ENCODE measurements at regions not wholly inside any gene's neighbourhood (a gene's known extent, or its start where the extent isn't known, plus 50 kb on each side); places are given as distances from the start of the nearest gene placed in this dataset.

DNA sequence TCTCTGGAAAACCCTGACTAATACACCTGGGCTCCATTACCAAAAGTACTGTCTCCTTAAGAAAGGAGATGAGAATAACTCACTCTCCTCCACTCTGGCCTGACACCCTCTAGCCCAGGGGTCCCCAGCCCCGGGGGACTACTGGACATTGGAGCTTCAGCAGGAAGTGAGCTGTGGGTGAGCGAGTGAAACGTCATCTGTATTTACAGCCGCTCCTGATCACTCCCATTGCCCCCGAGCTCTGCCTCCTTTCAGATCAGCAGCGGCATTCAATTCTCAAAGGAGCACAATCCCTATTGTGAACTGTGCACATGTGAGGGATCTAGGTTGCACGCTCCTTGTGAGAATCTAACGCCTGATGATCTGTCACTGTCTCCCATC lies 126.3 kb upstream of the TNRC6C start (continued):
- no peak for TF ChIP-seq CTCF (CRISPR knock-in tag; IDR thresholded peaks at IDR 0.05)

- H3K36me3 ChIP-seq (replicated peaks in 1 of 2; ENCODE audit: control insufficient read depth in 1 of 2, insufficient read depth in 2 of 2, low read length in 2 of 2), result no peaks in the 10 kb centered on the region
- H3K4me3 ChIP-seq (replicated peaks in 1 of 3; ENCODE audit: insufficient read depth in 1 of 3, low read depth in 2 of 3, low read length in 3 of 3), result no peak overlapping the region
- TF ChIP-seq MZF1 (CRISPR knock-in tag; IDR thresholded peaks at IDR 0.05; ENCODE audit: borderline replicate concordance) (no peak), ZNF816 (CRISPR knock-in tag; IDR thresholded peaks at IDR 0.05; ENCODE audit: borderline replicate concordance) (no peak), ZNF746 (CRISPR knock-in tag; IDR thresholded peaks at IDR 0.05) (no peak), ARHGAP35 (CRISPR knock-in tag; IDR thresholded peaks at IDR 0.05; ENCODE audit: borderline replicate concordance) (no peak), ATF7 (IDR thresholded peaks at IDR 0.05) (no peak), ATF7 (CRISPR knock-in tag; IDR thresholded peaks at IDR 0.05) (no peak), MED13 (CRISPR knock-in tag; IDR thresholded peaks at IDR 0.05) (no peak), DR1 (CRISPR knock-in tag; IDR thresholded peaks at IDR 0.05) (no peak), HIC2 (CRISPR knock-in tag; IDR thresholded peaks at IDR 0.05; ENCODE audit: low read depth) (no peak), SOX6 (IDR thresholded peaks at IDR 0.05) (no peak), SOX6 (CRISPR knock-in tag; IDR thresholded peaks at IDR 0.05) (no peak), ZNF775 (CRISPR knock-in tag; IDR thresholded peaks at IDR 0.05; ENCODE audit: borderline replicate concordance) (no peak), TAF1 (CRISPR knock-in tag; IDR thresholded peaks at IDR 0.05) (no peak), EED (CRISPR knock-in tag; IDR thresholded peaks at IDR 0.05) (no peak), CBFB (CRISPR knock-in tag; IDR thresholded peaks at IDR 0.05) (no peak), HOMEZ (CRISPR knock-in tag; IDR thresholded peaks at IDR 0.05; ENCODE audit: low read depth) (no peak), ZIK1 (CRISPR knock-in tag; IDR thresholded peaks at IDR 0.05; ENCODE audit: borderline replicate concordance, low read depth) (no peak)
- TF ChIP-seq, protein P1, sequence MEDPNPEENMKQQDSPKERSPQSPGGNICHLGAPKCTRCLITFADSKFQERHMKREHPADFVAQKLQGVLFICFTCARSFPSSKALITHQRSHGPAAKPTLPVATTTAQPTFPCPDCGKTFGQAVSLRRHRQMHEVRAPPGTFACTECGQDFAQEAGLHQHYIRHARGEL (CRISPR knock-in tag; IDR thresholded peaks at IDR 0.05), result no peak
- no peaks in the 10 kb centered on the region for H4K20me1 ChIP-seq (ENCODE audit: insufficient read depth, low read length)
- in situ Hi-C loops (cut with HindIII; ENCODE audit: extremely low pct_ligation_motif_present, low pct_unique_long_range_greater_than_20kb) (no loop called here), intact Hi-C loops (cut with micrococcal nuclease; ENCODE audit: unreplicated experiment) (loop anchor here (1.0 kb wide), 1 partner anchor 49 kb away; no protein-coding TSS in a partner anchor)
- no peak overlapping the region for H3K4me2 ChIP-seq (ENCODE audit: low read depth, low read length)
- no peak for FAIRE-seq
- ChIA-PET CTCF (ENCODE audit: low intra/inter-chr PET ratio, low total read pairs) (no interaction called here), POLR2A (no interaction called here)
- no peak for ATAC-seq
- no peaks in the 10 kb centered on the region for H3K4me1 ChIP-seq (ENCODE audit: insufficient read depth, low read length)
- no peak overlapping the region for H3K9ac ChIP-seq (ENCODE audit: insufficient read depth, low read depth, low read length)
- peaks cover 4 to 55% of the 10 kb centered on the region in 2 experiments for H3K27me3 ChIP-seq (ENCODE audit: control insufficient read depth in 1 of 2, insufficient read depth in 2 of 2, low read length in 2 of 2)
- H3K27ac ChIP-seq (ENCODE audit: extremely low read length, insufficient read depth, low read length), result no peak overlapping the region
- WGBS (ENCODE audit: low lambda C conversion rate), result 13% methylated on average over 5 of the region's 5 CpGs
- no TSS peak for BruUV-seq (replicated peaks)
- DNase-seq (ENCODE audit: low spot score), result no peak
- H3K79me2 ChIP-seq (ENCODE audit: insufficient read depth, low read length), result no peaks in the 10 kb centered on the region
- H3K9me3 ChIP-seq (ENCODE audit: low read length), result no peaks in the 10 kb centered on the region
- no peak overlapping the region for H2AFZ ChIP-seq (ENCODE audit: low read length)
Observed at GRCh38 chr17:77833769-77834168, 124.7 kb upstream of the TNRC6C start.

All from HepG2 (cell line).